Endothelial cell of umbilical vein (primary cell): ENCODE measurements at regions not wholly inside any gene's neighbourhood (a gene's known extent, or its start where the extent isn't known, plus 50 kb on each side); places are given as distances from the start of the nearest gene placed in this dataset.

Experiments
- BruUV-seq: library from RNA; stranded (reverse); fragments of 400-500 nt; replicated peaks from 2 replicates; lab custom pipeline; 2021; lab: Mats Ljungman, UMichigan
- CTCF ChIA-PET: fragments of 300-600, 350-600 bp; sonication (Branson Sonifier 250); formaldehyde crosslinking; loops from one replicate; lab custom pipeline; 2021; ENCODE audit warnings: antibody characterized with exemption, inconsistent platforms; lab: Charles Lee
- POLR2A ChIA-PET: fragments of 300-600, 350-600 bp; sonication (Branson Sonifier 250); formaldehyde crosslinking; loops from one replicate; lab custom pipeline; 2021; ENCODE audit warnings: antibody characterized with exemption, inconsistent platforms; lab: Charles Lee
- DNase-seq: peaks from one replicate; pipeline ENCODE4 v3.0.0-alpha.2; 2011; ENCODE audit warnings: low read depth, low spot score
- FAIRE-seq: peaks from 2 replicates; lab custom pipeline; 2011; peaks lifted over from hg19 to GRCh38; lab: Jason Lieb, UNC
- H2AFZ ChIP-seq: 2 replicates; pipeline ENCODE4 v1.6.0; 2012; ENCODE audit warnings: low read depth, low read length, control low read depth, inconsistent platforms
- H3K27ac ChIP-seq: 2 replicates; pipeline ENCODE4 v1.5.1; 2011; ENCODE audit warnings: low read depth, mild to moderate bottlenecking, control low read depth, low read length, moderate library complexity; ENCODE audit not compliant: insufficient read depth
- H3K27me3 ChIP-seq, 2 experiments: 2 replicates each; pipeline versions ENCODE4 v1.6.0 to v1.6.1; 2011; ENCODE audit warnings: low read length in 2 of 2, mixed read lengths in 1 of 2; ENCODE audit not compliant: control insufficient read depth in 2 of 2, insufficient read depth in 2 of 2
- H3K36me3 ChIP-seq, 2 experiments: 2 replicates in 1 of 2; 3 replicates in 1 of 2; pipeline ENCODE4 v1.5.1; 2011; ENCODE audit warnings: low read length in 2 of 2, mild to moderate bottlenecking in 1 of 2, moderate library complexity in 1 of 2; ENCODE audit not compliant: control insufficient read depth in 2 of 2, insufficient read depth in 2 of 2; ENCODE audit errors: extremely low read depth in 1 of 2
- H3K4me1 ChIP-seq: 3 replicates; pipeline ENCODE4 v1.5.1; 2011; ENCODE audit warnings: mild to moderate bottlenecking, low read length; ENCODE audit not compliant: control insufficient read depth, insufficient read depth; ENCODE audit errors: extremely low read depth
- H3K4me2 ChIP-seq: 2 replicates; pipeline ENCODE4 v1.6.1; 2011; ENCODE audit warnings: low read length, control low read depth, mixed read lengths; ENCODE audit not compliant: insufficient read depth
- H3K4me3 ChIP-seq, 3 experiments: fragments of 200-600 bp in 1 of 3; sonication (generic), shearing (Covaris generic) in 1 of 3; replicated peaks in 1 of 3; 2 replicates each; pipeline ENCODE4 v1.5.1; 2011 to 2016; ENCODE audit warnings: control low read depth in 3 of 3, low read length in 3 of 3, mild to moderate bottlenecking in 2 of 3, inconsistent platforms in 1 of 3, low read depth in 1 of 3, moderate library complexity in 1 of 3; ENCODE audit not compliant: insufficient read depth in 1 of 3
- H3K79me2 ChIP-seq: 2 replicates; pipeline ENCODE4 v1.6.0; 2012; ENCODE audit warnings: low read length, inconsistent platforms; ENCODE audit not compliant: control insufficient read depth, insufficient read depth
- H3K9ac ChIP-seq: replicated peaks from 2 replicates; pipeline ENCODE3; 2011; ENCODE audit warnings: low read length, control low read depth; ENCODE audit not compliant: insufficient read depth; ENCODE audit errors: extremely low read depth
- H3K9me1 ChIP-seq: replicated peaks from 3 replicates; pipeline ENCODE4 v1.6.0; 2011; ENCODE audit warnings: mild to moderate bottlenecking, low read length; ENCODE audit not compliant: control insufficient read depth, insufficient read depth; ENCODE audit errors: extremely low read depth
- H3K9me3 ChIP-seq: replicated peaks from 2 replicates; pipeline ENCODE4 v1.5.1; 2012; ENCODE audit warnings: low read length, inconsistent platforms; ENCODE audit not compliant: control insufficient read depth, insufficient read depth
- H4K20me1 ChIP-seq: replicated peaks from 2 replicates; pipeline ENCODE3; 2011; ENCODE audit warnings: mild to moderate bottlenecking, low read length; ENCODE audit not compliant: control insufficient read depth, insufficient read depth; ENCODE audit errors: extremely low read depth
- FOS ChIP-seq: IDR thresholded peaks from 2 replicates; pipeline ENCODE4 v1.6.1; 2011; ENCODE audit warnings: mild to moderate bottlenecking, low read length, moderate library complexity, borderline replicate concordance; ENCODE audit not compliant: insufficient read depth
- GATA2 ChIP-seq: IDR thresholded peaks from 2 replicates; pipeline ENCODE4 v1.7.0; 2011; ENCODE audit warnings: low read depth, mild to moderate bottlenecking, moderate library complexity, mixed read lengths, low read length; ENCODE audit not compliant: insufficient read length, insufficient read depth
- MAX ChIP-seq: IDR thresholded peaks from 2 replicates; pipeline ENCODE4 v1.6.1; 2011; ENCODE audit not compliant: insufficient read depth, insufficient read length
- MYC ChIP-seq: IDR thresholded peaks from one replicate; pipeline ENCODE4 v1.6.1; 2011; ENCODE audit warnings: mild to moderate bottlenecking, low read depth, low read length
- POLR2A ChIP-seq: IDR thresholded peaks from 2 replicates; pipeline ENCODE4 v1.6.1; 2012; ENCODE audit warnings: low read depth, mild to moderate bottlenecking, control low read depth, low read length
- dilution Hi-C: fragments of 300-500 bp; cut with MboI; formaldehyde crosslinking; loops from one replicate; pipeline ENCODE4 v1.15.0; 2019; ENCODE audit warnings: low sequenced_read_pairs; ENCODE audit not compliant: extremely low pct_ligation_motif_present
- intact Hi-C: fragments of 100-400 bp; cut with micrococcal nuclease; formaldehyde crosslinking; loops from one replicate; pipeline ENCODE4 v1.10.0; 2022

GRCh38 chr2:204495381-204495780 lies 49.9 kb upstream of the PARD3B start:
- Histone ChIP-seq H3K4me3 (no peak overlapping the region), H3K27ac (no peak overlapping the region), H3K9me3 (no peaks in the 10 kb centered on the region), H3K9me1 (no peaks in the 10 kb centered on the region), H2AFZ (no peak overlapping the region), H4K20me1 (no peaks in the 10 kb centered on the region), H3K36me3 (no peaks in the 10 kb centered on the region), H3K27me3 (no peaks in the 10 kb centered on the region), H3K9ac (no peak overlapping the region), H3K79me2 (no peaks in the 10 kb centered on the region), H3K4me1 (no peaks in the 10 kb centered on the region), H3K4me2 (no peak overlapping the region)
- intact Hi-C loops (no loop called here), dilution Hi-C loops (no loop called here)
- no TSS peak for BruUV-seq
- TF ChIP-seq POLR2A, result no peak
- no peak for TF ChIP-seq GATA2
- no peak for TF ChIP-seq MYC
- no peak for TF ChIP-seq FOS
- TF ChIP-seq MAX, result no peak
- DNase-seq (no peak), FAIRE-seq (no peak)
- ChIA-PET CTCF (no interaction called here), POLR2A (no interaction called here)
